GM21786 (cell line): ENCODE measurements at regions not wholly inside any gene's neighbourhood (a gene's known extent, or its start where the extent isn't known, plus 50 kb on each side); places are given as distances from the start of the nearest gene placed in this dataset.
"Not testable (repeated sequence)": the region's sequence is repeated elsewhere in the genome, so short reads cannot be mapped to it uniquely, and the experiment has no call there.

Experiments used
- ATAC-seq: cut with Tn5 transposase; IDR thresholded peaks from one replicate; pipeline ENCODE4 v1.9.1; 2021; ENCODE audit not compliant: unreplicated experiment

GRCh38 chr21:35199733-35200015 is 150.6 kb upstream of the RUNX1 start:
- no peak for ATAC-seq

GRCh38 chr21:35198982-35199732 is 150.1 kb upstream of the RUNX1 start:
- no peak for ATAC-seq

GRCh38 chr21:35198565-35198964 is 149.5 kb upstream of the RUNX1 start:
- ATAC-seq: no peak

GRCh38 chr21:35197992-35198431 is 148.9 kb upstream of the RUNX1 start:
- no peak for ATAC-seq

- no peak for ATAC-seq
These were observed 148.1 kb upstream of the RUNX1 start for GRCh38 chr21:35197191-35197590.

- no peak for ATAC-seq
These were observed 147.0 kb upstream of the RUNX1 start for GRCh38 chr21:35196128-35196527.

- ATAC-seq: no peak
These were observed 146.1 kb upstream of the RUNX1 start for GRCh38 chr21:35195232-35195631.

- no peak for ATAC-seq
These were observed 142.7 kb upstream of the RUNX1 start for GRCh38 chr21:35191754-35192153.

- ATAC-seq: no peak
These were observed 142.0 kb upstream of the RUNX1 start for GRCh38 chr21:35191128-35191527.

- ATAC-seq: peak; percentile 17
These were observed 141.1 kb upstream of the RUNX1 start for GRCh38 chr21:35190201-35190701.

- ATAC-seq: peak; percentile 85
These were observed 140.2 kb upstream of the RUNX1 start for GRCh38 chr21:35189077-35189863.

GRCh38 chr21:35183389-35183788 is 134.3 kb upstream of the RUNX1 start:
- ATAC-seq: not testable (repeated sequence)

GRCh38 chr21:35179990-35180540 is 131.0 kb upstream of the RUNX1 start:
- ATAC-seq: no peak

GRCh38 chr21:35178827-35179226 is 129.7 kb upstream of the RUNX1 start:
- ATAC-seq: no peak

GRCh38 chr21:35178098-35178497 is 129.0 kb upstream of the RUNX1 start:
- no peak for ATAC-seq

- ATAC-seq: no peak
These were observed 123.1 kb upstream of the RUNX1 start for GRCh38 chr21:35172231-35172630.

GRCh38 chr21:35171385-35171784 is 122.3 kb upstream of the RUNX1 start:
- no peak for ATAC-seq

GRCh38 chr21:35170818-35171217 is 121.7 kb upstream of the RUNX1 start:
- no peak for ATAC-seq

GRCh38 chr21:35170244-35170643 is 121.1 kb upstream of the RUNX1 start:
- no peak for ATAC-seq

GRCh38 chr21:35169574-35169973 is 120.5 kb upstream of the RUNX1 start:
- no peak for ATAC-seq

- ATAC-seq: no peak
These were observed 119.6 kb upstream of the RUNX1 start for GRCh38 chr21:35168735-35169134.

GRCh38 chr21:35164971-35165483 is 115.9 kb upstream of the RUNX1 start:
- ATAC-seq: no peak
